ENCODE measurements at regions not wholly inside any gene's neighbourhood (a gene's known extent, or its start where the extent isn't known, plus 50 kb on each side); places are given as distances from the start of the nearest gene placed in this dataset.
A peak's percentile ranks its signal among the peaks of the same experiment; 100 is the strongest.
"Not testable (repeated sequence)": the region's sequence is repeated elsewhere in the genome, so short reads cannot be mapped to it uniquely, and the experiment has no call there.

DNA sequence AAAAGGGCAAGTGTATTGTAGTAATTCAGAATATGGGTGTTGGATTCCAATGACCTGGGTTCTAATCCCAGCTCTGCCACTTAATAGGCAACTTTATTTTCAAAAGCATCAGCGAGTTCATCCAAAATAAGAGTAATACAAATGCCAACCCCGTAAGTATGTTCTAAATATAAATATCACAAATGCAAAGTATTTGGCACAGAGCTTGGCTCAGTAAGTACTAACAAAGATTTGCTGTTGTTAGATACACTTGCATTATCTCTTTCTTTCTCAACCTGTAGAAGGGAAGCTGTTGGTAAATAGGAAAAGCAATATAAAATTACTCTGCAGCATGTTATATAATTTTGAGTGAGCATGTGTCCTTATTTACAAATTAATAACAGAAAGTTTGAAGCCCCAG lies 1302.6 kb upstream of the FAM98A start:
- no peak for DNase-seq

DNA sequence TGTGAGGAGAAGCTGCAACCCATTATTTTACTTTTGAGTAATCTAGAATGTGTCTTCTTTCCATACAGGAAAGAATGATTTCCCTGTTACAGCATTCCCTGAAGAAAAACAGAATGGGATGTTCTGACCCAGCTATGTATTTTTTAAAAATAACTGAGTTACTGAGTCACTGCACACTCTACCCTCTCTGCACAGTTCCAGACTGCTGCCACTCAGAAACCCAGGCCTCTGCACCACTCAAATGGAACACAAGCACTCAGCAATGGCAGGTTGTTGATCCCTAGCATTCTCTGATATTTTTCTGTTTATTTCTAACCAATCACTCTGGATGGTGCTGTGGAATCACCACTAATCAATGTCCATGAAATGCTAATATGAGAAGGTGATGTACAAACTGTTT lies 1300.0 kb upstream of the FAM98A start:
- DNase-seq = no peak

DNA sequence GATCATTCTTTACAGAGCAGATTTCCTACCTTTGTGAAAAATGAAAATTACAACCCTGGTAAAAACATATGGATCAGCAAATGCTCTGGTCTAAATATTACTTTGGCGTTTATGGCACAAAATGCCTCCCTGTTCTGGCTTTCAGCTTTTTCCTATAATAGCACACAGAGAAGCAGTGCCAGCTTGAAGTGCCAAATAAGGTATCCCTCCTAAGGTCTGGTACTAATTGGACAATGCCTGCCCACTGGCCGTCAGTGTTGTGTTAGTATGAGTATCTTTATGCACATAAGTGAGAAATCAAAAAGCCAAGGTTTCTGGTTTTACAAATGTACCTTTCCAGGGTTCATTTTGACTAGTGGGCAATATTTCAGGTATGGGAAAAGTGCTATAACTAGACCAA lies 1293.7 kb upstream of the FAM98A start:
- no peak for DNase-seq

DNA sequence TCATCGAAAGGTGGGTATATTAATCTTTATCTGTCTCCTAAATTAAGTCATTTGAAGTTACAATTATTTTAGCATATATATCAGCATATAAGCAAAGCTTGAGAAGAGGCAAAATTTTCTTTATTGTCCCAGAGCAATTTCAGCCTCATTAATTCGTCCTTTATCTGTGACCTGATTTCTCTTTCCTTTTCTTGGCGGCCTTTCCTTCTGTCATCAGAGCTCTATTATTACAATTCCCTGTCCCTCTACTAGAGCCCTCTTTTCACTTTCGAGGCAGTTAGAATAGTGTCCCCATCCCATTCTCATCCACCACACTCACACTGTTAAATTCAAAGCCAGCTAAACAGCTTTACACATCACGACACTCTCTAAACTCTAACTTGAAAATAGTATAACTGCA lies 1293.2 kb upstream of the FAM98A start:
- DNase-seq = no peak

DNA sequence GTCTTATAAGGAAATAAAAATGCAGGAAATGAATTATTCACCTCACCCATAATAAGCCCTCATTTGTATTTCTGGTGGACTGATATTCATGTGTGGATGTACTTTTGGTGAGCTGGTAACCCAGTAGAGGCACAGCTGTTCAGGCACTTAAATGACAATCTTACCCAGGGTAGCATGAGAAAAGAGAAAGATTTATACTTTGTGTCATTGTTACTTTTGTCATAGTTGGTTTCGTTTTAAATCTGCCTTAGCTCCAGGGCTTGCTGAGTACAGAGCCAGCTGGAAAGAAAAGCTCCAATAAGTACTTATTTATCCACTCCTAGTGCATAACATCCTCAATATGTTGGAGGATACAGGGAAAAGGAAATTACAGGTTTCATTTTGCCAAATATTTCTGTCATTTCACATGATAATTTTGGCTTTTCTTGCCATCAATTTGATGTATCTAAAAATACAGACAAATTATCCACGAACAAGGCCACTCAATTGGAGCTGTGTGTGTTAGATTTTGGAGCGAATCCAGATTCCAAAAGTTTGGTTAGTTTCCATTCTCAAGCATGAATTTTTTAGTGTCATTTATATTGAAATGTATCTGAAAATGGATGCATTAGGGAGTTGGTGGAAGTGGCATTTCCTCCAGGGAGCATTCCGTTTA lies 1276.1 kb upstream of the FAM98A start:
- no peak for DNase-seq

DNA sequence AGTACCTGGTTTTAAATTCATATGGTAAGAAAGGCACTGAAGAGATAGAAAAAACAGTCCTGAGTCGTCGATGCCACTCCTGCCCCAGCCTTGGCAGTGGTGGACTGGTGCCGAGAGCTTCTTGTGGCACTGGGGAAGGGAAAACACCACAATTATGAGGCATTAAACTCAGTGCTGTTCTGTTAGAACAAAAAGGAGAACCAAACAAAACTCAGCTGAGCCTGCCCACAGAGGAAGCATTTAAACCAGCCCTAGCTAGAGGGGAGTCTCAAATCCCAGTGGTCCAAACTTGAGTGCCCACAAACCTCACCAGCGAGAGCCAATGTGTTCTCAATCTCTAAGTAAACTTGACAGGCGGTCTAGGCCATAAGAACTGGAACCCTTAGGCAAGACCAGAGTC lies 1254.5 kb upstream of the FAM98A start:
- DNase-seq = no peak

DNA sequence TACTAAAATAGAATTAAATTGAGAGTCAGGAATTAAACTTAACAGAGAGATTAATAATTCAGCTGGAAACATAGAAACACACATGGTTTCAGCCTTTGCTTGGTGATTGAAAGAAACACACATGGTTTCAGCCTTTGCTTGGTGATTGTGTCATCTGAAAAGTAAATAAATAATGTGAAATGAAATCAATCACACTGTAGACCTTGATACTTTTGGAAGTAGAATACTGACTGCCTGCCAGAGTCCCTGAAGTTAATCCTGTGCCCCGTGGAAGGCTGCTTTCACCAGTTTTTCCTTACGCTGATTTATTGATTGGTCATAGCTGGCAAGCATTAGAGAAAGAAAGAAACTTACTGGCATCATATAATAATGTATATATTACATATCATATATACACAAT lies 1252.7 kb upstream of the FAM98A start:
- no peak for DNase-seq

DNA sequence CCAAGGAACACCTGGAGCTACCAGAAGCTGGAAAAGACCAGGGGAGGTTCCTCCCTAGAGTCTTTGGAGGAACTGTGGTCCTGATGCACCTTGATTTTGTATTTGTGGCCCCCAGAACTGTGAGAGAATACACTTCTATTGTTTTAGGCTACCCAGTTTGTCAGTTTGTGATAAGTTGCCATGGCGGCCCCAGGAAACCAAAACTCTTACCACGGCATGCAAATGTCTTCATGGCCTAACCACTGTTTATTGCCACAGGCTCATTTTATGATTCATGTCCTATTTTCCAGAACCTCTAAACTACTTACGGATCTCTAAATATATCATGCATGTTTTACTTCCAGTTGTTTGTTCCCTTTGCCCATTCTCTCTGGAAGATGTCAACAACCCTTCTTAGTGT lies 1250.7 kb upstream of the FAM98A start:
- DNase-seq = no peak

DNA sequence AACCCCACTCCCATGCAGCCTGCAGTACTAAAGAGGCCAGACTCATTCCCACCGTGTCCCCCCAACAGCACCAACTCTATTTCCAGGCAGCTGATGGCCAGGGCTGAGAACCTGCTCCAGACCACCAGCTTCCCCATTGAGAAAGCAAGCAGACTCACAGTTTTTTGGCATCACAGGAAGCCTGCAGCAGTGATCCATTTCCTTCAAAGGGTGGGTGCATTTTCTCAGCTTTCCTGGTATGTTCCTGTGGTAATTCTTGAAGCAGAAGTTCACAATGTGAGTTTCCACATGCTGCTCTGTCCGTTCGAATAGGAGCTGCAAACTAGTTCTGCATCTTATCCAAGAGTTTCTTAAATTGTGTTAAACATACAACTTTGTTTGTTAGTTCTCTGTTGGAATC lies 1249.6 kb upstream of the FAM98A start:
- no peak for DNase-seq

DNA sequence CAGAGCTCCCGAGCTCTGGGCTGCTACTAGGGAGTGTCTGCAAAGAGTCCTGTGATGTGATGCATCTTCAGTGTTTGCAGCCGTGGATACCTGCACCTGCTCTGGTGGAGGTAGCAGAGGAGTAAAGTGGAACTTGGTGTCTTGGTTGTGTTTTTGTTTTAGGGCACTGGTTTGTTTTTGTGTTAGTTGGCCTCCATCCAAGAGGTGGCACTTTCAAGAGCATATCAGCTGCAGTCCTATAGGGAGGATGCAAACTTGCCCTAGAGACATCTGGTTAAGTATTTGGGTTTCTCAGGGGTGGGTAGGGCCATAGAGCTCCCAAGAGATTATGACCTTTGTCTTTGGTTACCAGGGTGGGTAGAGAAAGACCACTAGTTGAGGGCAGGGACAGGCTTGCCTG lies 1249.0 kb upstream of the FAM98A start:
- no peak for DNase-seq

DNA sequence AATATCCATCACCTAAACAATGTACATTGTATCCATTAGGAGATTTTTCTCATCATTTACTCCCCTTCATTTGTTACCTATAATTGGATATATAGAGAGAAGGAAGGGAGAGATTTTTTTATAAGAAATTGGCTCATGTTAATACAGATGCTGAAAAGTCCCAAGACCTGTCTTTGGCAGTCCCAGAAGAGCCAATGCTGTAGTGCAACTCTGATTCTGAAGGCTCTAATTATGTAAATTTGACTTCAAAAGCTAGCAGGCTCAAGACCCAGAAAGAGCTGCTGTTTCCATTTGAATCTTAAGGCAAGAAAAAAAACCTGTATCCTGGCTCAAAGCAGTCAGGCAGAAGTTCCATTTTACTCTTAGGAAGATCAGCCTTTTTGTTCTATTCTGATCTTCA lies 1245.5 kb upstream of the FAM98A start:
- DNase-seq = no peak

DNA sequence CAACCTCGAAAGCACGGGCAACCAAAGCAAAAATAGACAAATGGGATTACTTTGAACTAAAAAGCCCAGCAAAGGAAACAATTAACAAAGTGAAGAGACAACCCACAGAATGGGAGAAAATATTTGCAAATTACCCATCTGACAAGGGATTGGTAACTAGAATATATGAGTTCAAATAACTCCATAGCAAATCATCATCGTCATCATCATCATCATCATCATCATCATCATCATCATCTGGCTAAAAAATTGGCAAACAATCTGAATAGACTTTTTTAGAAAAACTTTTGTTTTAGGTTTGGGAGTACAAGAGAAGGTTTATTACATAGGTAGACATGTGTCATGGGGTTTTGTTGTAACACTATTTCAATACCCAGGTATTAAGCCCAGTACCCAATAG lies 1239.3 kb upstream of the FAM98A start:
- no peak for DNase-seq

DNA sequence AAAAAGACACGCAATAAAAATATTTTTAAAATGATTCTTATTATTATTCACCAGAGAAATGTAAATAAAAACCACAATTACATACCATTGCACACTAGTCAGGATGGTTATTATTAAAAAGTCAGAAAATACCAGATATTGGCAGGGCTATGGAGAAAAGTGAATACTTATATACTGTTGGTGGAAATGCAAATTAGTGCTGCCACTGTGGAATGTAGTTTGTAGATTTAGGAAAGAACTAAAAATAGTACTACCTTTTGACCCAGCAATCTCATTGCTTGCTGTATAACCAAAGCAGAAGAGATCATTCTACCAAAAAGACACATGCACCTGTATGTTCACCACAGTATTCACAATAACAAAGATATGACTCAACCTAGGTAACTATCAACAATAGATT lies 1237.3 kb upstream of the FAM98A start:
- no peak for DNase-seq

DNA sequence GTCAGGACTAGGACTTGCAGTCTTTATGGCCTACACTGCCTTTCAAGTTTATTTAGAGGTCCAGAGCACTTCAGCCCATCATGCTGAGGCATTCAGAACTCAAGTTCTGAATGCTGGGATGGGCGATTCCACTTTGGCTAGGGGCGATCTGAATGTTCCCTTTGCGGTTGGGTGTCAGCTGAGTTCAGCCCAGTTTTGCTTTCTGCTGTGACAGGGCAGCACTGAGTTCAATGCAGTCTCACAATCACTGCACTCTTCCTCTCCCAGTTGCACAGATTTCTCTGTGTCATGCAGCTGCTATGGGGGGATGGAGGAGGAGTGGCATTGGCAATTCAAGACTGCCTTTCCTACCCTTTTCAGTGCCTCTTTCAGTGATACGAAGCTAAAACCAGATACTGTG lies 1232.0 kb upstream of the FAM98A start:
- no peak for DNase-seq

DNA sequence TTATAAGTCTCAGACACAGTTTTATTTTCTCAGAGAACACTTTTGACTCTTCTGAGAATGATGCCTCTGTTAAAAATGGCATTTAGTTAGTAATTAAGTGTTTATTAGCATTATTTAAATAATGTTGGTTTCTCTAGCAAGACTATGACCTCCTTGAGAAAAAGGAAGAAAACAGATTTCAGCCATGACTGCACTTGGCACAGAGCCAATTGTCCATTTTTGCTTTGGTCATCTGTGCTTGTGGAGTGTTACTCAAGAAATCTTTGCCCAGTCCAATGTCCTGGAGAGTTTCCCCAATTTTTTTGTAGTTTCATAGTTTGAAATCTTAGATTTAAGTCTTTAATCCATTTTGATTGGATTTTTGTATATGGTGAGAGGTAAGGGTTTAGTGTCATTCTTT lies 1229.4 kb upstream of the FAM98A start:
- no peak for DNase-seq

DNA sequence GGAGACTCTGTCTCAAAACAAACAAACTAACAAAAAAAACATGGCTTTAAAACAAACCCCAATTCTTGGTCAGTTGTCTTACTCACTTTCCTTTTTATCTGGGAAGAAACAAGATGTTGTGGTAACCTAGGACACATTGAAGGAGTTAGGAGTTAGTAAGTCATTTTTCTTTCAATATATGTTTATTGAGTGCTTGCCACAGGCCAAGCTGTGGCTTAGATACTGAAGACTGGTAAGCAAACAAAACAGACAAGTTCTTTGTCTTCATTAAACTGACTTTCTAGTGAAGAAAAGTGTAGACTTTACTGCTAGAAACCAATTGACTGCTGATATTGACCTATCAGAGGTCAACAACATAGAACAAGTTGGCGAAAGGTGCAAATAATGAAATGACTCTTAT lies 1228.3 kb upstream of the FAM98A start:
- no peak for DNase-seq

DNA sequence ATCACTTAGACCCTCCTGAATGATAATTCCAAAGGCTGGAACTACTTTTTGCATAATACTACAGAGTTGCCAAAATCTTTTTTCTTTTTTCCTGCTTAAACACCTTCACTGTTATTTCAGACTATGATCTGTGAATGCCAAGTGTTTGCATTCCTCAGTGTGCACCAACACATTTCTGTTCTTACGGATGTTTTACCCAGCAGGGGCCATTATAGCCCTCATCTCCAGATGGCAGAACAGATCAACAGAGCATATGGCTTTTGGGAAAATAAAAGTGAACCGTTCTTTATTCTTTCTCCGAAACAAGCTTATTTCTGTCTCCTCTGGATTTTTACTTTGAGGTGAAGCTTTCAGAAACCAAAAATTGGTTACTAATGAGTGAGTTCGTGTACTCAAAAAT lies 1226.6 kb upstream of the FAM98A start:
- no peak for DNase-seq

DNA sequence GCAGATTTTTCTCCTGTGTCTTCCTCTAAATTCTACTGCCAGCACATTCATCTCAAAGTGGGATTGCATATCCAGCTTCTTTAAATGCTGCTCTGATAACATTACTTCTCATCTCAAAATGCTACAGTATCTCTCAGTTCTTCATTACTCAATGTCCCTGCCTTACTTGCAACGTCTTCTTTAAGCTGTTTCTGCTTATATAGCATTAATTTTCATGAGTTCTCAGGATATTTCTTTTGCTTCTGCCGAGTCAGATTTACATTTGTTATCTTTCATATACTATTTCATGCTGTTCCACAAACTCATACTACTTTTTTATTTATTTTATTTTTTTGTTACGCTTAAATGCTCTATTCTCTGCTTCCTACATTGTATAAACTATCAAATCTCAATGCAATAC lies 1223.5 kb upstream of the FAM98A start:
- no peak for DNase-seq

DNA sequence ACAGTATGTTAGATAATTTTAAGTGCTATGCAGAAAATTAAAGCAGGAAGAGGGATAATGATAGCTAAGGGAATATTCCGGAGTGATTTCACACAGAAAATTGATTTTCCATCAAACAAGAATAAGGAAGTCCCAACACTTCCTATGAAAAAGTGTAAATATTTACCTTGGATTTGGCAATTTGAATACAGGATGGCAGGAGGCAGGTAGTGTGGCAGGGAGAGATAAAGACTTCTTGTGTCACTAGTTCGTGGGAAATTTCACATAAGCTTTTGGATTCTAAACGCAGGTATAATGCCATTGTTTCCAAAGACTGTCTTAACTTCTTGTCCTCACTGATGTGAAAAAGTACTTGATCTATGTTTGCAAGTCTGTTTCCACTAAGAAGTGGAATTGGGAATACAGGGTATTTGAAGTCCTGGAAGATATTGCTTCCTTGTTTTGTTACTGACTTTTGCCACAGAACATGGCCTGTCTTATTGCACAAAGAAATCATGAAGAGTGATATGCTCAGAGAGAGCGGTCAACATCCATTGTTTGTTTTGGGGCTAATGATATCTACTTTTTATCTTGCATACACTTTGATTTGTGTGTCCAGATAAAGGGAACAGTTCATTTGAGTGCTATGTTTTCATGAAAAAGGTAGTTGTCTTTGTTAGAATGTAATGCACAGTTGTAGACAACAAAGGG lies 1216.1 kb upstream of the FAM98A start:
- DNase-seq = no peak

DNA sequence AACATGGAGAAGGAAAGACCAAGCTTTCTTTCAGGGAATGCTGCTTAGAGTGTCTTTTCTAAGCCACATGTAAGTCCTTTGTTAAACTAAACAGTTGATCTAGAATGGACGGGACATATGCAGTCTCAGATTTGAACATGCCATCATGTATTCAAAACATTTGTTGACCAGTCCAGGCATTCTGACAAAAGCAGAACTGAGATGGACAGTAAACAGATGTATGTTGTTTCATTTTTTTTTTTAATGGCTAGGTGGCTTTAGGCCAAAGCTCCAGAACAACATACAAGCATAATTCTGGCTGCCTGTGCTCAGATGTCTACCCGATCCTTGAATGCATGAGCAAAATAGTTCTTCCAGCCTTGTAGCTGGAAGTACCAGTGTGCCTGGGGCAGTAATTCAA lies 1211.4 kb upstream of the FAM98A start:
- no peak for DNase-seq

DNA sequence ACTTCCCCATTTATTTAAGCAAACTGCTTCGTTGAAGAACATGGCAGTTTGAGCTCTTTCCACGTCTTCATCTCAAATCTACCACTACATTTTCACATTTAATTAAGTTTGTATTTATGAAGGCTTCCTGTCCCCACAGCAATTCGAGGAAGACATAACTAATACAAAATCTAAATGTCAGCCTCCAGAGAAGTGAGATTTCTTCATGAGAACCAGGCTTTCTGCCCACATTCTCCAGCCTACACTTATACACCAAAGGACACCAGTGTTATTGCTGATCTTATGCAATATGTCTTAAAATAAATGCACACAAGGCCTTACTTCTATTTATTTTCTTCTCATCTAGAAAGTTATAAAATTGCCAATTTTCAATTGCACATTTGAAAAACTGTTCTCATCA lies 1209.3 kb upstream of the FAM98A start:
- peak; percentile 13 to 35 (median 27) for DNase-seq

DNA sequence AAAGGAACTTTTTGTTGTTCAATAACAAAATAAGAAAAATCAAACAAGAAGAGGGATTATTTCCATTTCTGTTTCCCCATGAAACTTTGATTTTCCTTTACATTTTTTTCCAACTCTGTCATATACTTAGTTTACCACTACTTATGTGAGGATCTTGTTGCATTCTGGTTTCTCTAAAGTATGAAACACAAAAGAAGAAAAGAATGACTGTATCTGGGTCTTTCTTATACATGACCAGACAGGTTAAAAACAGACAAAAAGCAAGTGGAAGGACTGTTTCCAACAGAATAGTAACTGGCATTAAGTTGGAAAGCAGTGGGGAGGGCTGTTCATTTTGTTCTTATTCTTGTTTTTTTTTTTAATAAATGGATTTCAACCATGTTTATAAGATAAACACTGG lies 1207.8 kb upstream of the FAM98A start:
- DNase-seq = no peak

DNA sequence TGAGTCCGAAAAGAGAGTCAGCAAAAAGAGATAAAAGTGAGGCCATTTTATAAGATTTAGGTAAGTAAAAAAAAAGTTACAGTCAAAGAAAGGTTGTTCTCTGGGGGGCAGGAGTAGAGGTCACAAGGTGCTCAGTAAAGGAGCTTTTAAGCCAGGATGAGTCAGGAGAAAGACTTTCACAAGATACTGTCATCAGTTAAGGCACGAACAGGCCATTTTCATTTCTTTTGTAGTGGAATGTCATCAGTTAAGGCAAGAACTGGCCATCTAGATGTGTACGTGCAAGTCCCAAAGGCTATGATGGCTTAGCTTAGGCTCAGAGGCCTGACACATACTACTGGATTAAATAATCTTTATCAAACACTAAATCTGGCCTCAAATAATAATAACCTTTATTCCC lies 1207.3 kb upstream of the FAM98A start:
- DNase-seq = no peak

DNA sequence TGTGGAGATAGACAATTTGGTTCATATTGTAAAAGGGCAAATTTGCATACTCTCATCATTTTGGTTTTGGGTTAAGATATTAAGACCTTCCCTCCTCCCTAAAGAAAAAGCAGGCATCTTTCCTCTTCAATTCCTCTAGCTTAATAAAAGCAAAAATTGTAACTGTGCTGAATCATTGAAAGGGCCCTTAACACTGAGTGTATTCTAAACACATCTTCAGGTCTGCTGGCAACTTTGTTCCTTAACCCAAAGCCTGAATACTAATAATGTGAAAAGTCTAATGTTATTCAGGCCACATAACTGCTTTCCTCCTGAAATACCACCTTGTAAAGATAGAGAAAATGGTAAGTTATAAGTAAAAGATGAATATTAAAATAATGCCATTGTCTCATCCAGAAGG lies 1200.5 kb upstream of the FAM98A start:
- DNase-seq = no peak

DNA sequence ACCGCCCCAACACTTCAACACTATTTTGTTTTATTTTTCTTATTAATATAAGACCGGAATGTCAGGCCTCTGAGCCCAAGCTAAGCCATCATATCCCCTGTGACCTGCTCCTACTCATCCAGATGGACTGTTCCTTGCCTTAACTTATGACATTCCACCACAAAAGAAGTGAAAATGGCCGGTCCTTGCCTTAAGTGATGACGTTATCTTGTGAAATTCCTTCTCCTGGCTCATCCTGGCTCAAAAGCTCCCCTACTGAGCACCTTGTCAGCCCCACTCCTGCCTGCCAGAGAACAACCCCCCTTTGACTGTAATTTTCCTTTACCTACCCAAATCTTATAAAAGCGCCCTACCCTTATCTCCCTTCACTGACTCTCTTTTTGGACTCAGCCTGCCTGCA lies 1196.5 kb upstream of the FAM98A start:
- DNase-seq = not testable (repeated sequence)
